Stimulated activated CD8-positive, alpha-beta memory T cell treated with anti-CD3 and anti-CD28 coated beads, Interleukin-7, amount 100 ng/mL, for 4 hours (primary cell): ENCODE measurements at regions not wholly inside any gene's neighbourhood (a gene's known extent, or its start where the extent isn't known, plus 50 kb on each side); places are given as distances from the start of the nearest gene placed in this dataset.
A peak's percentile ranks its signal among the peaks of the same experiment; 100 is the strongest.
"Not testable (repeated sequence)": the region's sequence is repeated elsewhere in the genome, so short reads cannot be mapped to it uniquely, and the experiment has no call there.

Experiments used
- DNase-seq, 2 donors: peaks; one replicate each; pipeline ENCODE4 v3.0.0-alpha.2; 2020; ENCODE audit warnings: low read depth in 2 of 2

- no peak for DNase-seq
Observed at GRCh38 chr19:41495589-41495988, 52.6 kb downstream of the ERICH4 start.

- DNase-seq = no peak
Observed at GRCh38 chr19:41499899-41500298, 56.9 kb downstream of the ERICH4 start.

GRCh38 chr19:41500443-41500842 lies 57.5 kb downstream of the ERICH4 start:
- no peak for DNase-seq

GRCh38 chr19:41501854-41502253 lies 58.9 kb downstream of the ERICH4 start:
- no peak for DNase-seq

- DNase-seq = no peak
Observed at GRCh38 chr19:41505105-41505504, 62.1 kb downstream of the ERICH4 start.

- DNase-seq = no peak
Observed at GRCh38 chr19:41510484-41510883, 65.5 kb upstream of the CEACAM21 start.

- DNase-seq = no peak
Observed at GRCh38 chr19:41511628-41512027, 64.3 kb upstream of the CEACAM21 start.

GRCh38 chr19:41515015-41515652 lies 60.8 kb upstream of the CEACAM21 start:
- no peak for DNase-seq

GRCh38 chr19:41516292-41517171 lies 59.4 kb upstream of the CEACAM21 start:
- not testable (repeated sequence) for DNase-seq

GRCh38 chr19:41518141-41518540 lies 57.8 kb upstream of the CEACAM21 start:
- DNase-seq = no peak

- not testable (repeated sequence) for DNase-seq
Observed at GRCh38 chr19:41521138-41521930, 54.6 kb upstream of the CEACAM21 start.

GRCh38 chr19:41521931-41522555 lies 53.9 kb upstream of the CEACAM21 start:
- peak in 1 of 2 donors; percentile 39 for DNase-seq

- no peak for DNase-seq
Observed at GRCh38 chr19:41525989-41526388, 50.0 kb upstream of the CEACAM21 start.
